HG03439 (cell line): ENCODE measurements at regions not wholly inside any gene's neighbourhood (a gene's known extent, or its start where the extent isn't known, plus 50 kb on each side); places are given as distances from the start of the nearest gene placed in this dataset.
A peak's percentile ranks its signal among the peaks of the same experiment; 100 is the strongest.

Experiments
- ATAC-seq: cut with Tn5 transposase; IDR thresholded peaks from one replicate; pipeline ENCODE4 v1.9.1; 2021; ENCODE audit warnings: mild to moderate bottlenecking, moderate library complexity; ENCODE audit not compliant: unreplicated experiment

GRCh38 chr6:29884261-29884660, 56.6 kb downstream of the HLA-G start:
- no peak for ATAC-seq

GRCh38 chr6:29886701-29887100, 55.6 kb upstream of the HLA-A start:
- no peak for ATAC-seq

- peak; percentile 56 for ATAC-seq
Measured at GRCh38 chr6:29887330-29887818, 55.0 kb upstream of the HLA-A start.

- peak; percentile 68 for ATAC-seq
Measured at GRCh38 chr6:29887819-29888776, 54.2 kb upstream of the HLA-A start.
